ENCODE measurements at regions not wholly inside any gene's neighbourhood (a gene's known extent, or its start where the extent isn't known, plus 50 kb on each side); places are given as distances from the start of the nearest gene placed in this dataset.

DNA sequence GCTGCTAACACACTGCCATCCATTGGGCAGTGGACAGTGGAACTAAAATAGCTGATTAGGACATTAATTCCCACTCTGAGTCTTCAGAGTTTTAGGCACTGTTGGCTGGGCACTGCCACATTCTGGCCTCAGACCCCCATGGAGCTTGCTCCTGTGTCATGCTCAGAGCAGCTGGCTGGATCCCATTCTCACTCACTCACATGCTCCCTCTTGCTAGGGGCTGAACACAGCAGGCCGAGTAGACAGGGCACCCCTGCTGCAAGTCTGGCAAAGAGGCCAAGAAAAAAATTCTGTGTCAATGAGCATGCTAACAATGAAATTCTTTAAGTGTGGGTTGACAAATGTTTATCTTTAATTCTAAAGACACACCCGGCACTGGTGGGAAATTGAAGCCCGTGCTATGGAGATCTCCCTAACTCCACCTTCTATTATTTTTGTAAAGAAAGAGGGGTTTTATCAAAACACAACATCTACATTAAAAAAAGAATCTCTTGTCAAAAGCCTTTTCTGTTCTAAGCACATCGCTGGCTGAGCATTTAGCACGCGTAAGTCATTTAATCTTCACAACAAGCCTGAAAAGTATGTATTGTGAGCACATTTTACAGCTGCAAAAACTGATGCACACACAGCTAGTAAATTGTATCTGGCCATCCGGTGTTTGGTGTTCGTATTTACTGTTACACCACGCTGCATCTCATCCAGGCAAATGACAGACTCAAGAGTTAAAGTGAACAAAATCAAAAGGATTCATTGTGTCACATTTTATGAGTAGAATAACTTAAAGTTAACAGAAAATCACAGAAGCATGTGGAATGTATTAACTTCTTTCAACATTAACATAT, 362.1 kb downstream of the PLOD2 start:
- no peaks in the 10 kb centered on the region for H3K36me3 ChIP-seq
- no peak for TF ChIP-seq POLR2A (IDR thresholded peaks at IDR 0.05)
- TF ChIP-seq, protein P1, sequence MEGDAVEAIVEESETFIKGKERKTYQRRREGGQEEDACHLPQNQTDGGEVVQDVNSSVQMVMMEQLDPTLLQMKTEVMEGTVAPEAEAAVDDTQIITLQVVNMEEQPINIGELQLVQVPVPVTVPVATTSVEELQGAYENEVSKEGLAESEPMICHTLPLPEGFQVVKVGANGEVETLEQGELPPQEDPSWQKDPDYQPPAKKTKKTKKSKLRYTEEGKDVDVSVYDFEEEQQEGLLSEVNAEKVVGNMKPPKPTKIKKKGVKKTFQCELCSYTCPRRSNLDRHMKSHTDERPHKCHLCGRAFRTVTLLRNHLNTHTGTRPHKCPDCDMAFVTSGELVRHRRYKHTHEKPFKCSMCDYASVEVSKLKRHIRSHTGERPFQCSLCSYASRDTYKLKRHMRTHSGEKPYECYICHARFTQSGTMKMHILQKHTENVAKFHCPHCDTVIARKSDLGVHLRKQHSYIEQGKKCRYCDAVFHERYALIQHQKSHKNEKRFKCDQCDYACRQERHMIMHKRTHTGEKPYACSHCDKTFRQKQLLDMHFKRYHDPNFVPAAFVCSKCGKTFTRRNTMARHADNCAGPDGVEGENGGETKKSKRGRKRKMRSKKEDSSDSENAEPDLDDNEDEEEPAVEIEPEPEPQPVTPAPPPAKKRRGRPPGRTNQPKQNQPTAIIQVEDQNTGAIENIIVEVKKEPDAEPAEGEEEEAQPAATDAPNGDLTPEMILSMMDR (IDR thresholded peaks at IDR 0.05) = no peak
- no peak for TF ChIP-seq EP300 (IDR thresholded peaks at IDR 0.05)
- H3K4me1 ChIP-seq = peaks cover 0 to 15% (median 0%) of the 10 kb centered on the region in 4 donors
- WGBS, 2 donors = 14 to 29% methylated on average over 9 of the region's 9 CpGs
- peaks cover 0 to 5% (median 0%) of the 10 kb centered on the region in 4 donors for H3K9me3 ChIP-seq
- no peaks in the 10 kb centered on the region for H3K27me3 ChIP-seq
- no peak overlapping the region for H3K27ac ChIP-seq
- H3K4me3 ChIP-seq = no peak overlapping the region
- no peak for DNase-seq (ENCODE audit: low spot score in 2 of 2)

DNA sequence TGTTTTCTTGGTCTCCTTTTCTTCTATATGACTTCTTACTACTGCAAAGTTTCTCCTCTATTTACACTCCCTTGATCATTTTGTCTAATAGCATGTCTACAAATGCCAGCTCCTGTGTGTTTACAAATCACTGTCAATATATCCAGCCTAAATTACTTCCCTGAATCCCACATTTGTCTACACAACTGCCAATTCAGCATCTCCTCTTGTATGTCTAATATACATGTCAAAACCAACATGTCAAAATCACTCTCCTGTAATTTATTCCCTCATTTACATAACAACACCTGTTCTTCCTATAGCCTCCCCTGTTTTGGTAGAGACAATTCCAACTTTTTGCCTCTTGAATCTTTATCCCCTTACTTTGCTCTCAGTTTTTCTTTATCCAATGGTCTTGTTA, 359.3 kb downstream of the PLOD2 start:
- DNase-seq (ENCODE audit: low spot score in 2 of 2) = no peak
- no peaks in the 10 kb centered on the region for H3K36me3 ChIP-seq

DNA sequence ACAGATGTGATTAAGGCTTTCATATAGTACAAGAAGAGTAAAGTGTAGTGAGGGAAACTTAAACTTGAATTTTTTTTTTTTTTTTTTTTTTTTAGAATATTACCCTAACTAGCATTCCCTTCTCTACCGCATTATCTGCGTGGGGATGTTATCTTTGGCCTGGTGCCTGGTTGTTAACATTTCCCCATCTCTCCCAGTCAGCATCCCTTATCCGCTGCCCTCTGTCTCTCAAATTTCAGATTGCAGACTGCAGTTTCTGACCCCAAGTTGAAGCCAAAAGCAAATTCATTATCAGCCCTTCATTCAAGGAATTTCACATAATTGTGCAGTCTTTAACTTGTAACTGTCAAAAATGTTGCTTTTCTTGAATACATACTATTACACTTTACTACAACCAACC, 353.0 kb downstream of the PLOD2 start:
- Histone ChIP-seq H3K4me1 (no peaks in the 10 kb centered on the region), H3K27me3 (no peaks in the 10 kb centered on the region), H3K4me3 (no peak overlapping the region), H3K9me3 (no peaks in the 10 kb centered on the region), H3K36me3 (no peaks in the 10 kb centered on the region), H3K27ac (no peak overlapping the region)
- TF ChIP-seq, protein P1 (IDR thresholded peaks at IDR 0.05) = peak in 2 of 5 experiments; percentile 11 to 16
- TF ChIP-seq POLR2A (IDR thresholded peaks at IDR 0.05) = no peak
- WGBS, 2 donors = 2 to 23% methylated on average over 3 of the region's 3 CpGs
- no peak for DNase-seq (ENCODE audit: low spot score in 2 of 2)

More for the DNA sequence above, 359.3 kb downstream of the PLOD2 start:
- Histone ChIP-seq H3K9me3 (no peaks in the 10 kb centered on the region), H3K27me3 (no peaks in the 10 kb centered on the region), H3K4me1 (peaks cover 0 to 15% (median 0%) of the 10 kb centered on the region in 4 donors), H3K27ac (no peak overlapping the region), H3K4me3 (no peak overlapping the region)
- TF ChIP-seq, protein P1 (IDR thresholded peaks at IDR 0.05) = no peak
- no peak for TF ChIP-seq POLR2A (IDR thresholded peaks at IDR 0.05)
- no peak for TF ChIP-seq EP300 (IDR thresholded peaks at IDR 0.05)

DNA sequence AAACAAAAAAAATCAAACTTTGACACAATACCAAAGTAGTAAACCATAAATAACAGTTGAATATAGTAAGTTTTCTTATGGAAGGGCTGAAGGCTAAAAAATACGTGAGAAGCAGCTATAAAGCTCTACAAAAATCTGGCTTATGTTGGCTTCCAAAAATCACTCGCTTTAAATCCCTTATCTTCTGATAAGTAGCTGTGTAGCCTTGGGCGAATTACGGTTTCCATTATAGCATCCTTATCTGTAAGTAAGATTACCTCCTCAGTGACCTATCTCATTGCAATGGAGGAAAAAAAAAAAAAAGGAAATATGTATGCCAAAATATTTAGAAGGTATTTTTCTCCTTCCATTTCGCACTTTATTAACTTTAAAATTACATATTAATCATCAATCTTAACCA, 348.6 kb downstream of the PLOD2 start:
- H3K9me3 ChIP-seq = no peaks in the 10 kb centered on the region

More for the DNA sequence above, 348.6 kb downstream of the PLOD2 start:
- Histone ChIP-seq H3K4me3 (no peak overlapping the region), H3K36me3 (no peaks in the 10 kb centered on the region), H3K27ac (no peak overlapping the region), H3K4me1 (no peaks in the 10 kb centered on the region), H3K27me3 (no peaks in the 10 kb centered on the region)
- DNase-seq (ENCODE audit: low spot score in 2 of 2) = no peak
- WGBS, 2 donors = 75 to 77% methylated on average over 5 of the region's 5 CpGs
- no peak for TF ChIP-seq POLR2A (IDR thresholded peaks at IDR 0.05)
- TF ChIP-seq EP300 (IDR thresholded peaks at IDR 0.05) = no peak
- TF ChIP-seq, protein P1 (IDR thresholded peaks at IDR 0.05) = no peak

All from tibial nerve (tissue), 4 donors.